HepG2 (cell line): ENCODE measurements at regions not wholly inside any gene's neighbourhood (a gene's known extent, or its start where the extent isn't known, plus 50 kb on each side); places are given as distances from the start of the nearest gene placed in this dataset.

Experiments
- MEIS2 ChIP-seq: sonication (generic); formaldehyde crosslinking; IDR thresholded peaks from 2 replicates; pipeline ENCODE4 v1.9.0; 2021; ENCODE audit warnings: mild to moderate bottlenecking, missing genetic modification reagents
- SP1 ChIP-seq, 2 experiments: fragments of 450-650 bp in 1 of 2; sonication (generic) in 1 of 2; formaldehyde crosslinking in 1 of 2; IDR thresholded peaks; 2 replicates each; pipeline versions ENCODE4 v1.4.0 to v1.6.1; 2016 to 2020; ENCODE audit warnings: missing genetic modification reagents in 1 of 2
- SP2 ChIP-seq: sonication (generic); formaldehyde crosslinking; IDR thresholded peaks from 2 replicates; pipeline ENCODE4 v1.5.1; 2020; ENCODE audit warnings: mild to moderate bottlenecking, missing genetic modification reagents
- TF ChIP-seq, protein P1 (sequence below): sonication (generic); formaldehyde crosslinking; IDR thresholded peaks from 2 replicates; pipeline ENCODE4 v1.4.0; 2020; ENCODE audit warnings: missing genetic modification reagents
- TF ChIP-seq, protein P2 (sequence below): sonication (generic); formaldehyde crosslinking; IDR thresholded peaks from 2 replicates; pipeline ENCODE4 v1.9.0; 2021; ENCODE audit warnings: missing genetic modification reagents, borderline replicate concordance

- TF ChIP-seq SP1 (IDR thresholded peaks at IDR 0.05) (no peak), SP1 (CRISPR knock-in tag; IDR thresholded peaks at IDR 0.05) (no peak), SP2 (no peak), MEIS2 (no peak)
- TF ChIP-seq, protein P1, sequence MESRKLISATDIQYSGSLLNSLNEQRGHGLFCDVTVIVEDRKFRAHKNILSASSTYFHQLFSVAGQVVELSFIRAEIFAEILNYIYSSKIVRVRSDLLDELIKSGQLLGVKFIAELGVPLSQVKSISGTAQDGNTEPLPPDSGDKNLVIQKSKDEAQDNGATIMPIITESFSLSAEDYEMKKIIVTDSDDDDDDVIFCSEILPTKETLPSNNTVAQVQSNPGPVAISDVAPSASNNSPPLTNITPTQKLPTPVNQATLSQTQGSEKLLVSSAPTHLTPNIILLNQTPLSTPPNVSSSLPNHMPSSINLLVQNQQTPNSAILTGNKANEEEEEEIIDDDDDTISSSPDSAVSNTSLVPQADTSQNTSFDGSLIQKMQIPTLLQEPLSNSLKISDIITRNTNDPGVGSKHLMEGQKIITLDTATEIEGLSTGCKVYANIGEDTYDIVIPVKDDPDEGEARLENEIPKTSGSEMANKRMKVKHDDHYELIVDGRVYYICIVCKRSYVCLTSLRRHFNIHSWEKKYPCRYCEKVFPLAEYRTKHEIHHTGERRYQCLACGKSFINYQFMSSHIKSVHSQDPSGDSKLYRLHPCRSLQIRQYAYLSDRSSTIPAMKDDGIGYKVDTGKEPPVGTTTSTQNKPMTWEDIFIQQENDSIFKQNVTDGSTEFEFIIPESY (CRISPR knock-in tag) = no peak
- TF ChIP-seq, protein P2, sequence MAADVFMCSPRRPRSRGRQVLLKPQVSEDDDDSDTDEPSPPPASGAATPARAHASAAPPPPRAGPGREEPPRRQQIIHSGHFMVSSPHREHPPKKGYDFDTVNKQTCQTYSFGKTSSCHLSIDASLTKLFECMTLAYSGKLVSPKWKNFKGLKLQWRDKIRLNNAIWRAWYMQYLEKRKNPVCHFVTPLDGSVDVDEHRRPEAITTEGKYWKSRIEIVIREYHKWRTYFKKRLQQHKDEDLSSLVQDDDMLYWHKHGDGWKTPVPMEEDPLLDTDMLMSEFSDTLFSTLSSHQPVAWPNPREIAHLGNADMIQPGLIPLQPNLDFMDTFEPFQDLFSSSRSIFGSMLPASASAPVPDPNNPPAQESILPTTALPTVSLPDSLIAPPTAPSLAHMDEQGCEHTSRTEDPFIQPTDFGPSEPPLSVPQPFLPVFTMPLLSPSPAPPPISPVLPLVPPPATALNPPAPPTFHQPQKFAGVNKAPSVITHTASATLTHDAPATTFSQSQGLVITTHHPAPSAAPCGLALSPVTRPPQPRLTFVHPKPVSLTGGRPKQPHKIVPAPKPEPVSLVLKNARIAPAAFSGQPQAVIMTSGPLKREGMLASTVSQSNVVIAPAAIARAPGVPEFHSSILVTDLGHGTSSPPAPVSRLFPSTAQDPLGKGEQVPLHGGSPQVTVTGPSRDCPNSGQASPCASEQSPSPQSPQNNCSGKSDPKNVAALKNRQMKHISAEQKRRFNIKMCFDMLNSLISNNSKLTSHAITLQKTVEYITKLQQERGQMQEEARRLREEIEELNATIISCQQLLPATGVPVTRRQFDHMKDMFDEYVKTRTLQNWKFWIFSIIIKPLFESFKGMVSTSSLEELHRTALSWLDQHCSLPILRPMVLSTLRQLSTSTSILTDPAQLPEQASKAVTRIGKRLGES (CRISPR knock-in tag) = no peak
Observed at GRCh38 chr2:242020196-242021004, 150.9 kb downstream of the RTP5 start.
